ENCODE measurements at regions not wholly inside any gene's neighbourhood (a gene's known extent, or its start where the extent isn't known, plus 50 kb on each side); places are given as distances from the start of the nearest gene placed in this dataset.
A peak's percentile ranks its signal among the peaks of the same experiment; 100 is the strongest.

DNA sequence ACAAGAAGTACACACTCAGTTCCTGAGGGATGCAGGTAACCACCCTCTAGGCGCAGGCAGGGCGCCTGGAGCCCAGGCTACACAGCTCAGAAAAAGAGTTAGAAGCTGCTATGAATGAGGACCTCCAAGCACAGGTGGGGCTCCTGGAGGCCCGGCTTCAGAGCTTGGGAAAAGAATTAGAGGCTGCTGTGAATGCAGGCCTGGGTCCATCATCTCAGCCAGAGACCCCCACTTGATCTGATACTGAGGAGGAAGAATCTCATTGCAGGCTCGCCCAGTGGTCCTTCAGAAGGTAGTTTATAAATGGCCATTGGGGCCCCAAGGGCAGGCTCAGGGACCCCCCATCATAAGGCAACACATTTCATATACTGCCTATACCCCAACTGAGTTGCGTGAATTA lies 556.4 kb downstream of the SLC6A15 start:
- Histone ChIP-seq H4K8ac (ENCODE audit: low read depth, low read length) (no peak overlapping the region), H3K27ac (replicated peaks; ENCODE audit: low read length) (no peak overlapping the region), H3K9me3 (replicated peaks in 1 of 2; ENCODE audit: control insufficient read depth in 2 of 2, insufficient read depth in 1 of 2, low read depth in 1 of 2, low read length in 2 of 2) (no peaks in the 10 kb centered on the region), H2AFZ (ENCODE audit: low read length) (no peak overlapping the region), H4K91ac (ENCODE audit: low read depth, low read length, poor library complexity) (no peak overlapping the region), H2BK5ac (ENCODE audit: low read length) (no peak overlapping the region), H2BK120ac (ENCODE audit: low read depth, low read length) (no peak overlapping the region), H3K4me1 (ENCODE audit: control insufficient read depth in 2 of 2, insufficient read depth in 1 of 2, low read depth in 1 of 2, low read length in 2 of 2) (no peaks in the 10 kb centered on the region), H3K27me3 (ENCODE audit: control insufficient read depth in 3 of 3, insufficient read depth in 3 of 3, low read depth in 1 of 3, low read length in 3 of 3) (no peaks in the 10 kb centered on the region), H3K14ac (ENCODE audit: low read length) (no peak overlapping the region), H3K4me3 (ENCODE audit: low read length in 2 of 2) (no peak overlapping the region), H3K4ac (ENCODE audit: low read length) (no peak overlapping the region), H3K4me2 (ENCODE audit: insufficient read depth, low read length, poor library complexity, severe bottlenecking) (no peak overlapping the region), H3K36me3 (replicated peaks in 1 of 2; ENCODE audit: control insufficient read depth in 2 of 2, insufficient read depth in 2 of 2, low read length in 2 of 2) (no peaks in the 10 kb centered on the region), H3K79me1 (ENCODE audit: low read depth, low read length) (no peaks in the 10 kb centered on the region), H2AK5ac (ENCODE audit: low read depth, low read length) (no peak overlapping the region), H3K23ac (ENCODE audit: low read depth, low read length, poor library complexity) (no peak overlapping the region), H3K9ac (ENCODE audit: low read depth, low read length, poor library complexity) (no peak overlapping the region), H3K18ac (ENCODE audit: low read length) (no peak overlapping the region), H2BK15ac (ENCODE audit: low read length) (no peak overlapping the region), H2BK12ac (ENCODE audit: low read length) (no peak overlapping the region)
- no CpG with 5 or more reads among the region's 5 CpGs for WGBS, 2 donors (ENCODE audit: extremely low coverage in 2 of 2, insufficient read length in 2 of 2, insufficient replicate concordance in 1 of 2)
- no peak for DNase-seq (ENCODE audit: low spot score)

DNA sequence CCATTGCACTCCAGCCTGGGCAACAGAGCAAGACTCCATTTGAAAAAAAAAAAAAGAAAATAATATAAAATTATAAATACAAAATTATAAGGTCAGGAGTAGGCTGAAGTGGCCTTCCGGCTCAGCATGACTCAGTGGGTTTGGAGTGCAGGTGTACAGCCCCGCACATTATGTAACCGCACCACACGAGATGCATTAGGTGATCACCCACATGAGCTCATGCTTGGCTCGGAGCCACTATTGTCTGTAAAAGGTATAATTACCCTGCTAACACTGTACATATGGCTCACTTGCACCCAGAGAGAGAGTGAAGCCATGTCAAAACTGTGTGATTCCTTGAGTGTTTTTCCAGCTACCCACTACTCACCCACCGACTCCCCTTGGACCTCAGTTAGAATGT lies 557.0 kb downstream of the SLC6A15 start:
- H2AFZ ChIP-seq (ENCODE audit: low read length): no peak overlapping the region
- DNase-seq (ENCODE audit: low spot score): no peak
- no peak overlapping the region for H3K27ac ChIP-seq (replicated peaks; ENCODE audit: low read length)
- H4K91ac ChIP-seq (ENCODE audit: low read depth, low read length, poor library complexity): no peak overlapping the region
- no peak overlapping the region for H3K9ac ChIP-seq (ENCODE audit: low read depth, low read length, poor library complexity)
- no peak overlapping the region for H4K8ac ChIP-seq (ENCODE audit: low read depth, low read length)
- H3K79me1 ChIP-seq (ENCODE audit: low read depth, low read length): no peaks in the 10 kb centered on the region
- H3K18ac ChIP-seq (ENCODE audit: low read length): no peak overlapping the region
- H2BK5ac ChIP-seq (ENCODE audit: low read length): no peak overlapping the region
- no peaks in the 10 kb centered on the region for H3K9me3 ChIP-seq (replicated peaks in 1 of 2; ENCODE audit: control insufficient read depth in 2 of 2, insufficient read depth in 1 of 2, low read depth in 1 of 2, low read length in 2 of 2)
- H3K4me1 ChIP-seq (ENCODE audit: control insufficient read depth in 2 of 2, insufficient read depth in 1 of 2, low read depth in 1 of 2, low read length in 2 of 2): no peaks in the 10 kb centered on the region
- H3K4ac ChIP-seq (ENCODE audit: low read length): no peak overlapping the region
- no peak overlapping the region for H2BK15ac ChIP-seq (ENCODE audit: low read length)
- H2AK5ac ChIP-seq (ENCODE audit: low read depth, low read length): no peak overlapping the region
- WGBS, 2 donors (ENCODE audit: extremely low coverage in 2 of 2, insufficient read length in 2 of 2, insufficient replicate concordance in 1 of 2): no CpG with 5 or more reads among the region's 6 CpGs
- H3K14ac ChIP-seq (ENCODE audit: low read length): no peak overlapping the region
- no peak overlapping the region for H3K4me2 ChIP-seq (ENCODE audit: insufficient read depth, low read length, poor library complexity, severe bottlenecking)
- no peaks in the 10 kb centered on the region for H3K27me3 ChIP-seq (ENCODE audit: control insufficient read depth in 3 of 3, insufficient read depth in 3 of 3, low read depth in 1 of 3, low read length in 3 of 3)
- no peak overlapping the region for H3K4me3 ChIP-seq (ENCODE audit: low read length in 2 of 2)
- H2BK12ac ChIP-seq (ENCODE audit: low read length): no peak overlapping the region
- H2BK120ac ChIP-seq (ENCODE audit: low read depth, low read length): no peak overlapping the region
- H3K23ac ChIP-seq (ENCODE audit: low read depth, low read length, poor library complexity): no peak overlapping the region
- no peaks in the 10 kb centered on the region for H3K36me3 ChIP-seq (replicated peaks in 1 of 2; ENCODE audit: control insufficient read depth in 2 of 2, insufficient read depth in 2 of 2, low read length in 2 of 2)

DNA sequence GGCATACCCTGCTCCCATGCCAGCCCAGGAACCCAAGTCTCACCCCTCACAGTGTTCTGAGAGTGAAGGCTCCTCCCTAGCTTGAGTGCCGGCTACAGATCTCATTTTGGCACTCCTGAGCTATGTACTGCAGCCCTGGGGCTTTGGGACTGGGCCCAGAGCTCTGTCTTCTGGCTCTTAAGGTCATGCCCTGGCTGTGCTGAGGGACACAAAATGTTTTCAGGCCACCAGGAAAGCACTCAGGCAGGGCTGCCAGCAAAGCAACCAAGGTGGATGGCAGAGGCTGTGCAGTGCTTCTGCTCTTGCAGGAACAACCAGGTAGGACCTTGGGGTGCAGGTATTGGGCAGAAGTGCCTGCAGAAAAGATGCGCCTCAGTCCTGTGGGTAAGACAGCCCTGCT lies 564.0 kb downstream of the SLC6A15 start:
- Histone ChIP-seq H2AK5ac (ENCODE audit: low read depth, low read length) (no peak overlapping the region), H3K23ac (ENCODE audit: low read depth, low read length, poor library complexity) (no peak overlapping the region), H2BK15ac (ENCODE audit: low read length) (no peak overlapping the region), H3K36me3 (replicated peaks in 1 of 2; ENCODE audit: control insufficient read depth in 2 of 2, insufficient read depth in 2 of 2, low read length in 2 of 2) (no peaks in the 10 kb centered on the region), H3K27ac (replicated peaks; ENCODE audit: low read length) (no peak overlapping the region), H3K18ac (ENCODE audit: low read length) (peak overlapping the region; percentile 16), H3K27me3 (ENCODE audit: control insufficient read depth in 3 of 3, insufficient read depth in 3 of 3, low read depth in 1 of 3, low read length in 3 of 3) (no peaks in the 10 kb centered on the region), H2BK12ac (ENCODE audit: low read length) (no peak overlapping the region), H3K79me1 (ENCODE audit: low read depth, low read length) (no peaks in the 10 kb centered on the region), H3K4me3 (ENCODE audit: low read length in 2 of 2) (peak overlapping the region in 1 of 2 donors; percentile 42), H4K91ac (ENCODE audit: low read depth, low read length, poor library complexity) (no peak overlapping the region), H3K9ac (ENCODE audit: low read depth, low read length, poor library complexity) (no peak overlapping the region), H3K14ac (ENCODE audit: low read length) (no peak overlapping the region), H2BK5ac (ENCODE audit: low read length) (no peak overlapping the region), H3K9me3 (replicated peaks in 1 of 2; ENCODE audit: control insufficient read depth in 2 of 2, insufficient read depth in 1 of 2, low read depth in 1 of 2, low read length in 2 of 2) (peaks cover 0 to 7% of the 10 kb centered on the region in 2 donors), H3K4me1 (ENCODE audit: control insufficient read depth in 2 of 2, insufficient read depth in 1 of 2, low read depth in 1 of 2, low read length in 2 of 2) (no peaks in the 10 kb centered on the region), H2AFZ (ENCODE audit: low read length) (peak overlapping the region; percentile 12), H2BK120ac (ENCODE audit: low read depth, low read length) (no peak overlapping the region), H4K8ac (ENCODE audit: low read depth, low read length) (no peak overlapping the region), H3K4ac (ENCODE audit: low read length) (no peak overlapping the region), H3K4me2 (ENCODE audit: insufficient read depth, low read length, poor library complexity, severe bottlenecking) (no peak overlapping the region)
- no CpG with 5 or more reads among the region's 2 CpGs for WGBS, 2 donors (ENCODE audit: extremely low coverage in 2 of 2, insufficient read length in 2 of 2, insufficient replicate concordance in 1 of 2)
- no peak for DNase-seq (ENCODE audit: low spot score)

DNA sequence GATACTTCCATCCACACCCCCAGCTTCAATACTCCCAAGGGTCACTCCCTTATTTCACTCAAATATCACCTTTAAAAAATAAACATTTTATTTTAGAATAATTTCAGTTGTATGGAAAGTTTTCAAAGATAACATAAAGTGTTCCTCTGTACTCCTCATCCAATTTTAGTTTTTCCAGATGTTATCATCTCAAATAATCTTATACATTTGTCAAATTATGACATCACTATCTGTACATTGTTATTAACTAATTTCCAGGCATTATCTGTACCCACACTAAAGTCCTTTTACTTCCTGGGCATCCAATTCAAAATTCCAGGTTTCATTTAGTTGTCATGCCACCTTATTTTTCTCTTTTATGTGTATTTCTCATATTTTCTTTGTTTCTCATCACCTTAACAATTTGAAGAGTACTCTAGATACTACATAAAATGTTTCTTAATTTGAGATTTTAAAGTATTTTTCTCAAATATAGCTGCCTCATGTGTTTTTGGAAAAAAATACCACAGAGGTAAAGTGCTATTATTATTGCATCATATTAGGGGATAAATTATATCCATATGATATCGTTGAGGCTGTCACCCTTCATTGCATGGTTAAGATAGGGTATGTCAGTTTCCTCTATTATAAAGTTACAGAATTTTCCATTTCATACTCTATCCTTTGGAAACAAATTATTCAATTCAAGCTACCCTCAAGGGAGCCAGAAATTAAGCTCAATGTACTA lies 571.0 kb downstream of the SLC6A15 start:
- H3K4me2 ChIP-seq (ENCODE audit: insufficient read depth, low read length, poor library complexity, severe bottlenecking): no peak overlapping the region
- H3K27ac ChIP-seq (replicated peaks; ENCODE audit: low read length): no peak overlapping the region
- H4K8ac ChIP-seq (ENCODE audit: low read depth, low read length): no peak overlapping the region
- no peak overlapping the region for H3K18ac ChIP-seq (ENCODE audit: low read length)
- H3K23ac ChIP-seq (ENCODE audit: low read depth, low read length, poor library complexity): no peak overlapping the region
- H3K9ac ChIP-seq (ENCODE audit: low read depth, low read length, poor library complexity): no peak overlapping the region
- H3K4ac ChIP-seq (ENCODE audit: low read length): no peak overlapping the region
- no peak overlapping the region for H2BK5ac ChIP-seq (ENCODE audit: low read length)
- H2AK5ac ChIP-seq (ENCODE audit: low read depth, low read length): no peak overlapping the region
- H2BK12ac ChIP-seq (ENCODE audit: low read length): no peak overlapping the region
- H2BK120ac ChIP-seq (ENCODE audit: low read depth, low read length): no peak overlapping the region
- H3K9me3 ChIP-seq (replicated peaks in 1 of 2; ENCODE audit: control insufficient read depth in 2 of 2, insufficient read depth in 1 of 2, low read depth in 1 of 2, low read length in 2 of 2): peaks cover 0 to 1% of the 10 kb centered on the region in 2 donors
- H3K36me3 ChIP-seq (replicated peaks in 1 of 2; ENCODE audit: control insufficient read depth in 2 of 2, insufficient read depth in 2 of 2, low read length in 2 of 2): no peaks in the 10 kb centered on the region
- no peaks in the 10 kb centered on the region for H3K27me3 ChIP-seq (ENCODE audit: control insufficient read depth in 3 of 3, insufficient read depth in 3 of 3, low read depth in 1 of 3, low read length in 3 of 3)
- no peaks in the 10 kb centered on the region for H3K4me1 ChIP-seq (ENCODE audit: control insufficient read depth in 2 of 2, insufficient read depth in 1 of 2, low read depth in 1 of 2, low read length in 2 of 2)
- H2BK15ac ChIP-seq (ENCODE audit: low read length): no peak overlapping the region
- no peak overlapping the region for H3K14ac ChIP-seq (ENCODE audit: low read length)
- no peaks in the 10 kb centered on the region for H3K79me1 ChIP-seq (ENCODE audit: low read depth, low read length)
- no peak for DNase-seq (ENCODE audit: low spot score)
- no peak overlapping the region for H4K91ac ChIP-seq (ENCODE audit: low read depth, low read length, poor library complexity)
- no peak overlapping the region for H3K4me3 ChIP-seq (ENCODE audit: low read length in 2 of 2)
- no peak overlapping the region for H2AFZ ChIP-seq (ENCODE audit: low read length)
- WGBS, 2 donors (ENCODE audit: extremely low coverage in 2 of 2, insufficient read length in 2 of 2, insufficient replicate concordance in 1 of 2): no CpG with 5 or more reads among the region's 1 CpG

Measured in neuronal stem cell (in vitro differentiated cells).